Heart left ventricle (tissue), 13 donors: ENCODE measurements at regions not wholly inside any gene's neighbourhood (a gene's known extent, or its start where the extent isn't known, plus 50 kb on each side); places are given as distances from the start of the nearest gene placed in this dataset.

Source experiments
- POLR2A ChIP-seq, 2 donors: fragments of 450-650 bp; IDR thresholded peaks; one replicate each; pipeline ENCODE4 v1.6.1; 2017; ENCODE audit warnings: antibody characterized with exemption in 2 of 2, mild to moderate bottlenecking in 2 of 2, moderate library complexity in 2 of 2
- TF ChIP-seq, protein P1 (sequence below), 12 donors: fragments of 200-600 bp; sonication (generic) in 4 of 12; IDR thresholded peaks; one replicate each; pipeline versions ENCODE4 v1.5.0 to v1.8.0; 2018 to 2022; ENCODE audit warnings: antibody characterized with exemption in 12 of 12, mild to moderate bottlenecking in 5 of 12
- donor health status: ischemic (EF 13 %, LVEDD 7.1; RV severe dilation, severe dysfunction).
- donor health status: DM: no; HTN: yes; CAD: no.
- donor health status: DM: no; HTN: no; CAD: no.
- donor health status: ischemic (EF 25% LVEDD 6.9; RV normal size, moderate dysfunction).
- donor health status: ischemic (EF 25% LVEDD 5.7; RV mildly dilated, moderate dysfunction).
- donor health status: ischemic (EF 35%, LVEDD 5.7; RV mildly dilated, moderate dysfunction).
- donor health status: nonischemic (EF 11% LVEDD 7.7; RV severe dilation, severe dysfunction).
- donor health status: DM: yes; HTN: yes; CAD: no.
- donor health status: PGD.
- donor health status: ischemic (EF 29% LVEDD 5.4; RV normal size, mild dysfunction).
- donor health status: nonischemic (EF 23%, LVEDD 6.1; RV moderate dilation, normal function).

DNA sequence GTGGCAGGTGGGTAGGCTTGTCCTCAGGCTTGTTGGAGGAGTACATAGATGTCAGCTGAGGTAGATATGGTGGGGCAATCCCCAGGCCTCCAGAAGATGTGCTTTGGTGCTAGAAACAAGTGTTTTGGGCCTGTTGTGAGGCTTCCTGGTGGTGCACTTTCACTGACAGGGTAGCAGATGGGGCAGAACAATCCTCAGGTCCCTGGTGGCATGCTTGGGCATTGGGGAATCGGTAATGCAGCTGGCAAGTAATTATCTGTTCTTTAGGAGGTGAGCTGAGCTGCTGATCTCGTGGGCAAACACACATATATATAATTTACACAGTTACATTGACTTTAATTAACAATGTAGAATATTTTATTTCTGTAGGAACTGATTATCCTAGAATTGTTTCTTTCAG is 458.7 kb downstream of the BMP2 start:
- TF ChIP-seq, protein P1, sequence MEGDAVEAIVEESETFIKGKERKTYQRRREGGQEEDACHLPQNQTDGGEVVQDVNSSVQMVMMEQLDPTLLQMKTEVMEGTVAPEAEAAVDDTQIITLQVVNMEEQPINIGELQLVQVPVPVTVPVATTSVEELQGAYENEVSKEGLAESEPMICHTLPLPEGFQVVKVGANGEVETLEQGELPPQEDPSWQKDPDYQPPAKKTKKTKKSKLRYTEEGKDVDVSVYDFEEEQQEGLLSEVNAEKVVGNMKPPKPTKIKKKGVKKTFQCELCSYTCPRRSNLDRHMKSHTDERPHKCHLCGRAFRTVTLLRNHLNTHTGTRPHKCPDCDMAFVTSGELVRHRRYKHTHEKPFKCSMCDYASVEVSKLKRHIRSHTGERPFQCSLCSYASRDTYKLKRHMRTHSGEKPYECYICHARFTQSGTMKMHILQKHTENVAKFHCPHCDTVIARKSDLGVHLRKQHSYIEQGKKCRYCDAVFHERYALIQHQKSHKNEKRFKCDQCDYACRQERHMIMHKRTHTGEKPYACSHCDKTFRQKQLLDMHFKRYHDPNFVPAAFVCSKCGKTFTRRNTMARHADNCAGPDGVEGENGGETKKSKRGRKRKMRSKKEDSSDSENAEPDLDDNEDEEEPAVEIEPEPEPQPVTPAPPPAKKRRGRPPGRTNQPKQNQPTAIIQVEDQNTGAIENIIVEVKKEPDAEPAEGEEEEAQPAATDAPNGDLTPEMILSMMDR (IDR thresholded peaks at IDR 0.05), result no peak
- no peak for TF ChIP-seq POLR2A (IDR thresholded peaks at IDR 0.05)
